Coronary artery (tissue), 2 donors: ENCODE measurements at regions not wholly inside any gene's neighbourhood (a gene's known extent, or its start where the extent isn't known, plus 50 kb on each side); places are given as distances from the start of the nearest gene placed in this dataset.
"Not testable (repeated sequence)": the region's sequence is repeated elsewhere in the genome, so short reads cannot be mapped to it uniquely, and the experiment has no call there.

Experiments used
- DNase-seq: peaks from one replicate; pipeline ENCODE4 v3.0.0-alpha.2; 2017; ENCODE audit warnings: low spot score
- H3K27ac ChIP-seq, 2 donors: fragments of 200-600 bp; sonication (generic); one replicate each; pipeline ENCODE4 v1.5.1; 2016 to 2019
- H3K4me3 ChIP-seq: fragments of 200-600 bp; sonication (generic); 2 replicates; pipeline ENCODE4 v1.5.1; 2016; ENCODE audit warnings: mild to moderate bottlenecking, moderate library complexity
- TF ChIP-seq, protein P1 (sequence below): fragments of 200-600 bp; sonication (generic); IDR thresholded peaks from one replicate; pipeline ENCODE4 v1.5.1; 2019; ENCODE audit warnings: antibody characterized with exemption

DNA sequence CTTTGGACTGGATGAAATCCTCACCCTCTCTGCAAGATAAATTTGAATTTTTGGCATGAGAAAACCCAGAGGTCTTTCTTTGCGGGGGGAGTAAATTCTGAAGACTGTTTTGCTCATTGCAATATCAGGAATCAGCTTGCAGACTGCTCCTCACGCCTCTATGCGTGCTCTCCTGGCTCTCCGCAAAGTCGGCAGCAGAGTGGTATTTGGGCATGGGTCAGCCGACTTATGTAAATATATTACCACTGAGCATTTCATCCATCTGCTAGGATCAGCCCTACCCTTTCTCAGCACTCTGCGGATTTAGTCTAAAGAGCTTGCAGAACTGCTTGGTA lies 288.0 kb downstream of the ASMT start:
- Histone ChIP-seq H3K27ac (no peak overlapping the region), H3K4me3 (no peak overlapping the region)
- TF ChIP-seq, protein P1, sequence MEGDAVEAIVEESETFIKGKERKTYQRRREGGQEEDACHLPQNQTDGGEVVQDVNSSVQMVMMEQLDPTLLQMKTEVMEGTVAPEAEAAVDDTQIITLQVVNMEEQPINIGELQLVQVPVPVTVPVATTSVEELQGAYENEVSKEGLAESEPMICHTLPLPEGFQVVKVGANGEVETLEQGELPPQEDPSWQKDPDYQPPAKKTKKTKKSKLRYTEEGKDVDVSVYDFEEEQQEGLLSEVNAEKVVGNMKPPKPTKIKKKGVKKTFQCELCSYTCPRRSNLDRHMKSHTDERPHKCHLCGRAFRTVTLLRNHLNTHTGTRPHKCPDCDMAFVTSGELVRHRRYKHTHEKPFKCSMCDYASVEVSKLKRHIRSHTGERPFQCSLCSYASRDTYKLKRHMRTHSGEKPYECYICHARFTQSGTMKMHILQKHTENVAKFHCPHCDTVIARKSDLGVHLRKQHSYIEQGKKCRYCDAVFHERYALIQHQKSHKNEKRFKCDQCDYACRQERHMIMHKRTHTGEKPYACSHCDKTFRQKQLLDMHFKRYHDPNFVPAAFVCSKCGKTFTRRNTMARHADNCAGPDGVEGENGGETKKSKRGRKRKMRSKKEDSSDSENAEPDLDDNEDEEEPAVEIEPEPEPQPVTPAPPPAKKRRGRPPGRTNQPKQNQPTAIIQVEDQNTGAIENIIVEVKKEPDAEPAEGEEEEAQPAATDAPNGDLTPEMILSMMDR = no peak
- no peak for DNase-seq

DNA sequence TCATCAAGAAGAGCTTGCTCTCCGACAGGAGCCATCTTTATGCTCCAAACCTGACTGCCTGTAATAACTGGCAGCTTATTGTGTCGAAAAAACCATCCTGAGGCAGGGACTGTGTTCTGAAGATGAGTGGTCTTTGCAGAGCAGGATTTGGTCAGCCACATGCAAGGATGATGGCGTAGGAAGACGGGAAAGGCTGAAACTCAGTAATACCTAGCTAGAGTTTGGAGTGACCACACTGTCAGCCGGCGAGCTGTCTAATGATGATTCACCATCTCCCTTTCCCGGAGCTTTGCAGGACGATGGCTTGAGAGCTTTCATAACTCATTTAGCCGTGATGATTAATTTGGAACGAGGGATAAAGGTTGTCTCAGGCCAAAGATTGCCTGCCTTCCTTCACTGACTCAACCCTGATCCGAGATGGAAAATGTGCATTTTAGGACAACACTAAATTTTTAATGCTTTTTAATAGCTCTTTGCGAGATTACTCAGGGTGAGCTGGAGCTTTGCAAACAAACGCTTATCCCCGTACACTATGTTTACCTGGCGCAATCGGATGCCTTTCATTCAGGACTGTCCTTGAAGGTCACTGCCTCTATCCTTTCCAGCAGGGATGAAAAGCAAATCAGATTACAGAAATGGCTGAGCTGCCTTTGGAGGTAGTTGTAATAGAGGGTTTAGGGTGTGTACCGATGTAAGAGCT lies 288.5 kb downstream of the ASMT start:
- H3K4me3 ChIP-seq = no peak overlapping the region
- TF ChIP-seq, protein P1 = no peak
- no peak overlapping the region for H3K27ac ChIP-seq
- DNase-seq = no peak

DNA sequence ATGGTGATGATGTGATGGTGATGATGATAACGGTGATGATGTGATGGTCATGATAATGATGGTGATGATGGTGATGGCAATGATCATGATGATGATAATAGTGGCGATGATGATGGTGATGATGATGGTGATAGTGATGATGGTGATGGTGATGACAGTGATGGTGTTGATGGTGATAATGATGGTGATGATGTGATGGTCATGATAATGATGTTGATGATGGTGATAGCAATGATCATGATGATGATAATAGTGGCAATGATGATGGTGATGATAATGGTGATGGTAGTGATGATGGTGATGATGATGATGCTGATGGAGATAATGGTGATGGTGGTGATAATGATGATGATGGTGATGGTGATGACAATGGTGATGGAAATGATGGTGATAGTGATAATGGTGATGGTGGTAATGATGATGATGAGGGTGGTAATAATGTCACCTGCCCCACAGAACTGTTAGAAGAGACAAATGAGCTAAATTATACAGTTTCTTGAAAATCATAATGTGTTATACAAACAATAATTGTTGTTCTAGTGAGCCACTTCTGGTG lies 289.9 kb downstream of the ASMT start:
- Histone ChIP-seq H3K4me3 (no peak overlapping the region), H3K27ac (no peak overlapping the region)
- no peak for DNase-seq

DNA sequence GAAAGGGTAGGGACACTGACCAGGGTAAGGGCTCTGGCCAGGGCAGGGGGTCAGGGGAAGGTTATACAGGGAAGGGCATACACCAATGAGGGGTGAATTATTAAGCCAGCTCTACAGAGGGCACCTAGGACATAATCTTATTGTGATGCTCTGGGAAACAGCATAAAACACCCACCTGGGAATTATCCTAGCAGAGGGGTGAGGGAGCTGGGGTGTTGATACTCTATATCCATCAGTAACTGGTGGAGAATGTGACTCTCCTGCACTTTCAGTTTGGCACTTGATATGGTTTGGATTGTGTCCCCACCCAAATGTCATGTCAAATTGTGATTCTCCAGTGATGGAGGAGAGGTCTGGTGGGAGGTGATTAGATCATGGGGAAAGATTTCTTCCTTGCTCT lies 291.2 kb downstream of the ASMT start:
- DNase-seq = no peak
- no peak overlapping the region for H3K27ac ChIP-seq
- H3K4me3 ChIP-seq = no peak overlapping the region
- TF ChIP-seq, protein P1 = no peak

More for the DNA sequence above, 289.9 kb downstream of the ASMT start:
- TF ChIP-seq, protein P1 = no peak

DNA sequence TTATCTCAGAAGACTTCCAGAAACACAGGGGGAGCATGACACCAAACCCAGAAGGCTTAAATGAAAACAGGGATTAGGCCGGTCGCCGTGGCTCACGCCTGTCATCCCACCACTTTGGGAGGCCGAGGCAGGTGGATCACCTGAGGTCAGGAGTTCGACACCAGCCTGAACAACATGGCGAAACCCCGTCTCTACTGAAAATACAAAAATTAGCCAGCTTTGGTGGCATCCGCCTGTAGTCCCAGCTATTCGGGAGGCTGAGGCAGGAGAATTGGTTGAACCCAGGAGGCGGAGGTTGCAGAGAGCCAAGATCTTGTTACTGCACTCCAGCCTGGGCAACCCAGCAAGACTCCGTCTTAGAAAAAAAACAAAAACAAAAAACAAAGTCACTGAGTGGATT lies 294.1 kb downstream of the ASMT start:
- not testable (repeated sequence) for H3K27ac ChIP-seq, H3K4me3 ChIP-seq, DNase-seq

DNA sequence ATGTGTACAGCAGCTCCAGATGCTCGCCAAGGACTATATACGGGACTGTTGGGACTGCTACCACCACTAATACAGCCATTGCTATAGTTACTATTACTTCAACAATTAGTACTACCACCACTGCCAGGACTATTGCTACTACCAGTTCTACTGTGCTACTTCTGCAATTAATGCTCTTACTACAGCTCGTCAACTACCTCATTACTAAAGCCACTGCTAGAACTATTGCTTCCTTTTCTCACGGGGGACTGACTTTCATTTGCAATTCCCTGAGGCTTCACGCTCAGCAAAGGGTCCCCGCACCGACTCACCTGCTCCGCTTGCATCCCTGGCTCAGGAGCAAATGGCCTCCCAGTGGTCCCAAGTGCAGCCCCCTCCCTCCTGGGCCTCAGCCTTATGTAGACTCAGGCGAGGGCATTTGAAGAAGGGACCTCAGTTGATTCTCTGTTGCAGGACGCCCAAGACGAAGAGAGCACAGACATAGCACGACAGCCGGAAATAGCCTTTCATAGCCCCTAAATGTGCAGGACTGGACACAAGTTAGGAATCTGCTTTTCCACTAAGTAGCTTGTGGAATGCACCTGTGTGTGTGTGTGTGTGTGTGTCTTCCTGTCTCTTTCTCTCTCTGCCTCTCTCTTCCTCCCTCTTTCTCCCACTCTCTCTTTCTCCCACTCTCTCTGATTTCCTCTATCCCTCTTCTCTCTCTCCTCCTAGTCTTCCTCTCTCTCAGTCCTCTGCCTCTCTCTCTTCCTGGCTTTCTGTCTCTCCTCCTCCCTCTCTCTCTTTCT lies 294.8 kb downstream of the ASMT start:
- H3K27ac ChIP-seq = no peak overlapping the region
- DNase-seq = no peak
- TF ChIP-seq, protein P1 = no peak
- no peak overlapping the region for H3K4me3 ChIP-seq

DNA sequence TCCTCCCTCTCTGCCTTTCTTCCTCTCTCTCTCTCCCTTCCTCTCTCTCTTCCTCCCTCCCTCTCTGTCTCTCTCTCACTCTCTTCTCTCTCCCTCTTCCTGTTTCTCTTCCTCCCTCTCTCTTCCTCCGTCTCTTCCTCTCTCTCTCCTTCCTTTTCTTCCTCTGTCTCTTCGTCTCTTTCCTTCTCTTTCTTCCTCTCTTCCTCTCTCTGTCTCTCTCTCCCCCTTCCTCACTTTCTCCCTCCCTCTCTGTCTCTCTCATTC lies 295.3 kb downstream of the ASMT start:
- Histone ChIP-seq H3K27ac (no peak overlapping the region), H3K4me3 (no peak overlapping the region)
- DNase-seq = no peak
- TF ChIP-seq, protein P1 = no peak
